Liver (tissue), 8 donors: ENCODE measurements at regions not wholly inside any gene's neighbourhood (a gene's known extent, or its start where the extent isn't known, plus 50 kb on each side); places are given as distances from the start of the nearest gene placed in this dataset.

Experiments
- DNase-seq: peaks from one replicate; pipeline ENCODE4 v3.0.0-alpha.2; 2017; ENCODE audit warnings: low spot score
- H3K27ac ChIP-seq, 2 donors: one replicate each; pipeline ENCODE4 v1.7.0; 2013; ENCODE audit warnings: inconsistent platforms in 2 of 2, low read length in 2 of 2, control low read depth in 1 of 2, low read depth in 1 of 2, mild to moderate bottlenecking in 1 of 2
- H3K27me3 ChIP-seq, 4 donors: one replicate each; pipeline versions ENCODE4 v1.6.1 to v1.7.0; 2013; ENCODE audit warnings: low read length in 3 of 4, inconsistent platforms in 1 of 4, mild to moderate bottlenecking in 1 of 4, moderate library complexity in 1 of 4; ENCODE audit not compliant: control insufficient read depth in 4 of 4, insufficient read depth in 4 of 4
- H3K36me3 ChIP-seq, 4 donors: one replicate each; pipeline versions ENCODE4 v1.6.1 to v1.7.0; 2013; ENCODE audit warnings: low read length in 3 of 4, mild to moderate bottlenecking in 3 of 4, low read depth in 1 of 4, moderate library complexity in 1 of 4; ENCODE audit not compliant: control insufficient read depth in 4 of 4, insufficient read depth in 3 of 4
- H3K4me1 ChIP-seq, 4 donors: one replicate each; pipeline versions ENCODE4 v1.6.1 to v1.7.0; 2013; ENCODE audit warnings: low read length in 3 of 4, mild to moderate bottlenecking in 3 of 4, moderate library complexity in 1 of 4; ENCODE audit not compliant: control insufficient read depth in 4 of 4, insufficient read depth in 4 of 4
- H3K4me3 ChIP-seq, 3 donors: one replicate each; pipeline versions ENCODE4 v1.6.1 to v1.7.0; 2013; ENCODE audit warnings: low read length in 3 of 3, control low read depth in 1 of 3, low read depth in 1 of 3, mild to moderate bottlenecking in 1 of 3
- H3K9ac ChIP-seq, 2 donors: one replicate each; pipeline ENCODE4 v1.7.0; 2013; ENCODE audit warnings: low read length in 2 of 2, mild to moderate bottlenecking in 2 of 2, moderate library complexity in 2 of 2, control low read depth in 1 of 2, low read depth in 1 of 2
- H3K9me3 ChIP-seq, 4 donors: one replicate each; pipeline versions ENCODE4 v1.6.1 to v1.7.0; 2013; ENCODE audit warnings: low read length in 3 of 4; ENCODE audit not compliant: control insufficient read depth in 4 of 4
- EGR1 ChIP-seq, 2 donors: IDR thresholded peaks; 2 replicates each; pipeline ENCODE4 v1.6.1; 2016 to 2018; ENCODE audit warnings: antibody characterized with exemption in 2 of 2, low read depth in 2 of 2
- FOXA1 ChIP-seq: IDR thresholded peaks from 2 replicates; pipeline ENCODE4 v1.6.1; 2016; ENCODE audit warnings: antibody characterized with exemption
- FOXA2 ChIP-seq: IDR thresholded peaks from 2 replicates; pipeline ENCODE4 v1.6.1; 2016; ENCODE audit warnings: antibody characterized with exemption
- GABPA ChIP-seq, 2 donors: IDR thresholded peaks in 1 of 2; conservative IDR thresholded peaks in 1 of 2; 2 replicates each; pipeline ENCODE4 v1.6.1; 2016; ENCODE audit warnings: antibody characterized with exemption in 2 of 2, mild to moderate bottlenecking in 1 of 2, moderate library complexity in 1 of 2
- HNF4A ChIP-seq, 2 donors: conservative IDR thresholded peaks; 2 replicates each; pipeline ENCODE4 v1.6.1; 2016; ENCODE audit warnings: antibody characterized with exemption in 2 of 2, mild to moderate bottlenecking in 2 of 2
- HNF4G ChIP-seq: IDR thresholded peaks from 2 replicates; pipeline ENCODE4 v1.6.1; 2016; ENCODE audit warnings: antibody characterized with exemption
- JUND ChIP-seq, 2 donors: IDR thresholded peaks; 2 replicates each; pipeline ENCODE4 v1.6.1; 2016; ENCODE audit warnings: antibody characterized with exemption in 2 of 2
- NR2F2 ChIP-seq: IDR thresholded peaks from 2 replicates; pipeline ENCODE4 v1.6.1; 2016; ENCODE audit warnings: antibody characterized with exemption
- RAD21 ChIP-seq, 2 donors: IDR thresholded peaks; 2 replicates each; pipeline ENCODE4 v1.6.1; 2016; ENCODE audit warnings: antibody characterized with exemption in 2 of 2, mild to moderate bottlenecking in 2 of 2
- RXRA ChIP-seq, 2 donors: IDR thresholded peaks; 2 replicates each; pipeline ENCODE4 v1.6.1; 2017 to 2018; ENCODE audit warnings: antibody characterized with exemption in 2 of 2, mild to moderate bottlenecking in 1 of 2
- SP1 ChIP-seq: IDR thresholded peaks from 2 replicates; pipeline ENCODE4 v1.6.1; 2018; ENCODE audit warnings: antibody characterized with exemption, mild to moderate bottlenecking
- TAF1 ChIP-seq: conservative IDR thresholded peaks from 2 replicates; pipeline ENCODE4 v1.6.1; 2016; ENCODE audit warnings: antibody characterized with exemption, mild to moderate bottlenecking
- YY1 ChIP-seq: IDR thresholded peaks from 2 replicates; pipeline ENCODE4 v1.6.1; 2016; ENCODE audit warnings: antibody characterized with exemption, mild to moderate bottlenecking
- WGBS: extraction: QIAGEN DNeasy Blood & Tissue Kit; methylation state at CpG from one replicate; pipeline ENCODE4 v1.1.7; 2013; 5-methylcytosine and 5-hydroxymethylcytosine counted together
- TF ChIP-seq, protein P1 (sequence below): fragments of 150-350 bp; IDR thresholded peaks from 2 replicates; pipeline ENCODE4 v1.5.1; 2017; ENCODE audit warnings: improper control_type of control experiment, low read depth, low read length; ENCODE audit not compliant: missing input control
- TF ChIP-seq, protein P2 (sequence below): IDR thresholded peaks from 2 replicates; pipeline ENCODE4 v1.6.1; 2016; ENCODE audit warnings: antibody characterized with exemption
- TF ChIP-seq, protein P3 (sequence below): IDR thresholded peaks from 2 replicates; pipeline ENCODE4 v1.6.1; 2016; ENCODE audit warnings: antibody characterized with exemption
- TF ChIP-seq, protein P4 (sequence below): IDR thresholded peaks from 2 replicates; pipeline ENCODE4 v1.6.1; 2016; ENCODE audit warnings: antibody characterized with exemption, mild to moderate bottlenecking
- TF ChIP-seq, protein P5 (sequence below): IDR thresholded peaks from 2 replicates; pipeline ENCODE4 v1.6.1; 2016; ENCODE audit warnings: antibody characterized with exemption
- donor health status: healthy.
- donor health status: healthy.
- donor health status: healthy.
- donor health status: healthy.
- donor health status: healthy.

DNA sequence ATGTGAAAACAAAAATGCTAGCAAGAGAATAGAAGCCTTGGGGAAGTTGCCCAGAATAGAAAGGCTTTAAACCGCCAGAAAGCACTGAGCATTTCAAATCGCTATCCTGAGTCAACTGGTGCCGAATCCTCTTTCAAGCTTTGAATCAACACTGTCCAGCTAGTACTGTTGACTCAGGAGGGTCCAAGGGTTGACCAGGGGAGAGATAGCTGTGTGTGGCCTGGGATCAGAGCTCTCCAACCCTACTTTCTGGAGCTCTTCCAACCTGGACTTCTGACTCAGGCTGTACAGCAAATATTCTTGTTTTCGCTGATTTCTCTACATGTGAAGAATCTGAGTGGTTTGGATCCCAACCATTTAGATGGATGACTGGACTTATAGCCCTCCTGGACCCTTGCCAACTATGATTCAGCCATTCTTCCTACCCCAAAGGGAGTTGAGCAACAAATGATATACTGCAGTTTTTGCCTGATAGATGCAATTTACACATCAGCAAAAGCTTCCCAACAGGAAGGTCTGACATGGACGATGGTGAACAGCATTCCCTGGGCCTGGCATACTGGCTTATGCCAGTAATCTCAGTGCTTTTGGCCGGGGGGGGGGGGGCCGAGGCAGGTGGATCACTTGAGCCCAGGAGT is 154.0 kb upstream of the SDK2 start:
- WGBS, result 23% methylated on average over 7 of the region's 7 CpGs
- Histone ChIP-seq H3K4me3 (no peak overlapping the region), H3K36me3 (no peaks in the 10 kb centered on the region), H3K9me3 (peaks cover 0 to 4% (median 1%) of the 10 kb centered on the region in 4 donors), H3K27me3 (no peaks in the 10 kb centered on the region), H3K9ac (peak overlapping the region in 1 of 2 donors; percentile 73), H3K27ac (peak overlapping the region; percentile 88 to 89), H3K4me1 (peaks cover 15 to 55% (median 39%) of the 10 kb centered on the region in 4 donors)
- DNase-seq, result peak; percentile 51
- TF ChIP-seq NR2F2, result no peak
- peak; percentile 97 for TF ChIP-seq FOXA1
- peak; percentile 81 for TF ChIP-seq YY1
- peak; percentile 90 to 91 for TF ChIP-seq JUND (IDR thresholded peaks at IDR 0.05)
- peak; percentile 84 to 97 for TF ChIP-seq RXRA (IDR thresholded peaks at IDR 0.05)
- TF ChIP-seq, protein P1, sequence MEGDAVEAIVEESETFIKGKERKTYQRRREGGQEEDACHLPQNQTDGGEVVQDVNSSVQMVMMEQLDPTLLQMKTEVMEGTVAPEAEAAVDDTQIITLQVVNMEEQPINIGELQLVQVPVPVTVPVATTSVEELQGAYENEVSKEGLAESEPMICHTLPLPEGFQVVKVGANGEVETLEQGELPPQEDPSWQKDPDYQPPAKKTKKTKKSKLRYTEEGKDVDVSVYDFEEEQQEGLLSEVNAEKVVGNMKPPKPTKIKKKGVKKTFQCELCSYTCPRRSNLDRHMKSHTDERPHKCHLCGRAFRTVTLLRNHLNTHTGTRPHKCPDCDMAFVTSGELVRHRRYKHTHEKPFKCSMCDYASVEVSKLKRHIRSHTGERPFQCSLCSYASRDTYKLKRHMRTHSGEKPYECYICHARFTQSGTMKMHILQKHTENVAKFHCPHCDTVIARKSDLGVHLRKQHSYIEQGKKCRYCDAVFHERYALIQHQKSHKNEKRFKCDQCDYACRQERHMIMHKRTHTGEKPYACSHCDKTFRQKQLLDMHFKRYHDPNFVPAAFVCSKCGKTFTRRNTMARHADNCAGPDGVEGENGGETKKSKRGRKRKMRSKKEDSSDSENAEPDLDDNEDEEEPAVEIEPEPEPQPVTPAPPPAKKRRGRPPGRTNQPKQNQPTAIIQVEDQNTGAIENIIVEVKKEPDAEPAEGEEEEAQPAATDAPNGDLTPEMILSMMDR, result no peak
- peak; percentile 98 for TF ChIP-seq HNF4A (conservative IDR thresholded peaks at IDR 0.05)
- TF ChIP-seq RAD21 (IDR thresholded peaks at IDR 0.05), result peak; percentile 62 to 70
- TF ChIP-seq, protein P2, sequence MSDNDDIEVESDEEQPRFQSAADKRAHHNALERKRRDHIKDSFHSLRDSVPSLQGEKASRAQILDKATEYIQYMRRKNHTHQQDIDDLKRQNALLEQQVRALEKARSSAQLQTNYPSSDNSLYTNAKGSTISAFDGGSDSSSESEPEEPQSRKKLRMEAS, result peak; percentile 87
- TF ChIP-seq SP1, result peak; percentile 98
- TF ChIP-seq, protein P3, sequence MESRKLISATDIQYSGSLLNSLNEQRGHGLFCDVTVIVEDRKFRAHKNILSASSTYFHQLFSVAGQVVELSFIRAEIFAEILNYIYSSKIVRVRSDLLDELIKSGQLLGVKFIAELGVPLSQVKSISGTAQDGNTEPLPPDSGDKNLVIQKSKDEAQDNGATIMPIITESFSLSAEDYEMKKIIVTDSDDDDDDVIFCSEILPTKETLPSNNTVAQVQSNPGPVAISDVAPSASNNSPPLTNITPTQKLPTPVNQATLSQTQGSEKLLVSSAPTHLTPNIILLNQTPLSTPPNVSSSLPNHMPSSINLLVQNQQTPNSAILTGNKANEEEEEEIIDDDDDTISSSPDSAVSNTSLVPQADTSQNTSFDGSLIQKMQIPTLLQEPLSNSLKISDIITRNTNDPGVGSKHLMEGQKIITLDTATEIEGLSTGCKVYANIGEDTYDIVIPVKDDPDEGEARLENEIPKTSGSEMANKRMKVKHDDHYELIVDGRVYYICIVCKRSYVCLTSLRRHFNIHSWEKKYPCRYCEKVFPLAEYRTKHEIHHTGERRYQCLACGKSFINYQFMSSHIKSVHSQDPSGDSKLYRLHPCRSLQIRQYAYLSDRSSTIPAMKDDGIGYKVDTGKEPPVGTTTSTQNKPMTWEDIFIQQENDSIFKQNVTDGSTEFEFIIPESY, result peak; percentile 94
- TF ChIP-seq GABPA (IDR thresholded peaks at IDR 0.05 in 1 of 2, conservative IDR thresholded peaks at IDR 0.05 in 1 of 2), result peak in 1 of 2 donors; percentile 30
- TF ChIP-seq FOXA2, result peak; percentile 99
- peak; percentile 95 for TF ChIP-seq HNF4G
- TF ChIP-seq TAF1, result peak; percentile 28
- TF ChIP-seq, protein P4, sequence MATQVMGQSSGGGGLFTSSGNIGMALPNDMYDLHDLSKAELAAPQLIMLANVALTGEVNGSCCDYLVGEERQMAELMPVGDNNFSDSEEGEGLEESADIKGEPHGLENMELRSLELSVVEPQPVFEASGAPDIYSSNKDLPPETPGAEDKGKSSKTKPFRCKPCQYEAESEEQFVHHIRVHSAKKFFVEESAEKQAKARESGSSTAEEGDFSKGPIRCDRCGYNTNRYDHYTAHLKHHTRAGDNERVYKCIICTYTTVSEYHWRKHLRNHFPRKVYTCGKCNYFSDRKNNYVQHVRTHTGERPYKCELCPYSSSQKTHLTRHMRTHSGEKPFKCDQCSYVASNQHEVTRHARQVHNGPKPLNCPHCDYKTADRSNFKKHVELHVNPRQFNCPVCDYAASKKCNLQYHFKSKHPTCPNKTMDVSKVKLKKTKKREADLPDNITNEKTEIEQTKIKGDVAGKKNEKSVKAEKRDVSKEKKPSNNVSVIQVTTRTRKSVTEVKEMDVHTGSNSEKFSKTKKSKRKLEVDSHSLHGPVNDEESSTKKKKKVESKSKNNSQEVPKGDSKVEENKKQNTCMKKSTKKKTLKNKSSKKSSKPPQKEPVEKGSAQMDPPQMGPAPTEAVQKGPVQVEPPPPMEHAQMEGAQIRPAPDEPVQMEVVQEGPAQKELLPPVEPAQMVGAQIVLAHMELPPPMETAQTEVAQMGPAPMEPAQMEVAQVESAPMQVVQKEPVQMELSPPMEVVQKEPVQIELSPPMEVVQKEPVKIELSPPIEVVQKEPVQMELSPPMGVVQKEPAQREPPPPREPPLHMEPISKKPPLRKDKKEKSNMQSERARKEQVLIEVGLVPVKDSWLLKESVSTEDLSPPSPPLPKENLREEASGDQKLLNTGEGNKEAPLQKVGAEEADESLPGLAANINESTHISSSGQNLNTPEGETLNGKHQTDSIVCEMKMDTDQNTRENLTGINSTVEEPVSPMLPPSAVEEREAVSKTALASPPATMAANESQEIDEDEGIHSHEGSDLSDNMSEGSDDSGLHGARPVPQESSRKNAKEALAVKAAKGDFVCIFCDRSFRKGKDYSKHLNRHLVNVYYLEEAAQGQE, result peak; percentile 98
- TF ChIP-seq, protein P5, sequence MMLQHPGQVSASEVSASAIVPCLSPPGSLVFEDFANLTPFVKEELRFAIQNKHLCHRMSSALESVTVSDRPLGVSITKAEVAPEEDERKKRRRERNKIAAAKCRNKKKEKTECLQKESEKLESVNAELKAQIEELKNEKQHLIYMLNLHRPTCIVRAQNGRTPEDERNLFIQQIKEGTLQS, result peak; percentile 19
- peak in 1 of 2 donors; percentile 67 for TF ChIP-seq EGR1 (IDR thresholded peaks at IDR 0.05; ENCODE audit: low read depth in 2 of 2)
